Suprapubic skin (tissue), 4 donors: ENCODE measurements at regions not wholly inside any gene's neighbourhood (a gene's known extent, or its start where the extent isn't known, plus 50 kb on each side); places are given as distances from the start of the nearest gene placed in this dataset.
"Not testable (repeated sequence)": the region's sequence is repeated elsewhere in the genome, so short reads cannot be mapped to it uniquely, and the experiment has no call there.

ENCODE experiments used
- DNase-seq, 2 donors: peaks; one replicate each; pipeline ENCODE4 v3.0.0-alpha.2; 2019; ENCODE audit warnings: low spot score in 2 of 2
- H3K27ac ChIP-seq: fragments of 200-600 bp; sonication (generic); one replicate; pipeline ENCODE4 v1.5.1; 2019
- H3K27me3 ChIP-seq: fragments of 200-600 bp; sonication (generic); one replicate; pipeline ENCODE4 v1.5.1; 2019
- H3K36me3 ChIP-seq: fragments of 200-600 bp; sonication (generic); one replicate; pipeline ENCODE4 v1.5.1; 2019
- H3K4me1 ChIP-seq: fragments of 200-600 bp; sonication (generic); one replicate; pipeline ENCODE4 v1.5.1; 2019
- H3K4me3 ChIP-seq: fragments of 200-600 bp; sonication (generic); one replicate; pipeline ENCODE4 v1.5.1; 2019; ENCODE audit warnings: mild to moderate bottlenecking
- H3K9me3 ChIP-seq: fragments of 200-600 bp; sonication (generic); one replicate; pipeline ENCODE4 v1.5.1; 2019
- EP300 ChIP-seq: sonication (generic); formaldehyde crosslinking; IDR thresholded peaks from one replicate; pipeline ENCODE4 v1.6.1; 2017; ENCODE audit warnings: antibody characterized with exemption
- POLR2A ChIP-seq, 2 donors: fragments of 450-650 bp; IDR thresholded peaks; one replicate each; pipeline ENCODE4 v1.6.1; 2017; ENCODE audit warnings: antibody characterized with exemption in 2 of 2, mild to moderate bottlenecking in 2 of 2, moderate library complexity in 2 of 2
- POLR2AphosphoS5 ChIP-seq, 3 donors: sonication (generic); formaldehyde crosslinking; IDR thresholded peaks; one replicate each; pipeline ENCODE4 v1.6.1; 2017; ENCODE audit warnings: antibody characterized with exemption in 3 of 3
- WGBS: methylation state at CpG from one replicate; pipeline ENCODE4 v1.1.5; 2018; 5-methylcytosine and 5-hydroxymethylcytosine counted together
- TF ChIP-seq, protein P1 (sequence below), 2 donors: fragments of 200-600 bp in 1 of 2; fragments of 450-650 bp in 1 of 2; sonication (generic) in 1 of 2; IDR thresholded peaks; one replicate each; pipeline ENCODE4 v1.5.1; 2016 to 2019; ENCODE audit warnings: antibody characterized with exemption in 2 of 2, mild to moderate bottlenecking in 1 of 2, moderate library complexity in 1 of 2

GRCh38 chr12:77225373-77225772 lies 160.0 kb upstream of the E2F7 start:
- Histone ChIP-seq H3K9me3 (no peaks in the 10 kb centered on the region), H3K4me3 (no peak overlapping the region), H3K4me1 (peaks cover 7% of the 10 kb centered on the region), H3K36me3 (no peaks in the 10 kb centered on the region), H3K27ac (no peak overlapping the region), H3K27me3 (no peaks in the 10 kb centered on the region)
- no peak for DNase-seq
- TF ChIP-seq, protein P1, sequence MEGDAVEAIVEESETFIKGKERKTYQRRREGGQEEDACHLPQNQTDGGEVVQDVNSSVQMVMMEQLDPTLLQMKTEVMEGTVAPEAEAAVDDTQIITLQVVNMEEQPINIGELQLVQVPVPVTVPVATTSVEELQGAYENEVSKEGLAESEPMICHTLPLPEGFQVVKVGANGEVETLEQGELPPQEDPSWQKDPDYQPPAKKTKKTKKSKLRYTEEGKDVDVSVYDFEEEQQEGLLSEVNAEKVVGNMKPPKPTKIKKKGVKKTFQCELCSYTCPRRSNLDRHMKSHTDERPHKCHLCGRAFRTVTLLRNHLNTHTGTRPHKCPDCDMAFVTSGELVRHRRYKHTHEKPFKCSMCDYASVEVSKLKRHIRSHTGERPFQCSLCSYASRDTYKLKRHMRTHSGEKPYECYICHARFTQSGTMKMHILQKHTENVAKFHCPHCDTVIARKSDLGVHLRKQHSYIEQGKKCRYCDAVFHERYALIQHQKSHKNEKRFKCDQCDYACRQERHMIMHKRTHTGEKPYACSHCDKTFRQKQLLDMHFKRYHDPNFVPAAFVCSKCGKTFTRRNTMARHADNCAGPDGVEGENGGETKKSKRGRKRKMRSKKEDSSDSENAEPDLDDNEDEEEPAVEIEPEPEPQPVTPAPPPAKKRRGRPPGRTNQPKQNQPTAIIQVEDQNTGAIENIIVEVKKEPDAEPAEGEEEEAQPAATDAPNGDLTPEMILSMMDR (IDR thresholded peaks at IDR 0.05) = no peak
- TF ChIP-seq EP300 (no peak), POLR2A (IDR thresholded peaks at IDR 0.05) (no peak), POLR2AphosphoS5 (IDR thresholded peaks at IDR 0.05) (no peak)
- WGBS = 96% methylated on average over 4 of the region's 4 CpGs

DNA sequence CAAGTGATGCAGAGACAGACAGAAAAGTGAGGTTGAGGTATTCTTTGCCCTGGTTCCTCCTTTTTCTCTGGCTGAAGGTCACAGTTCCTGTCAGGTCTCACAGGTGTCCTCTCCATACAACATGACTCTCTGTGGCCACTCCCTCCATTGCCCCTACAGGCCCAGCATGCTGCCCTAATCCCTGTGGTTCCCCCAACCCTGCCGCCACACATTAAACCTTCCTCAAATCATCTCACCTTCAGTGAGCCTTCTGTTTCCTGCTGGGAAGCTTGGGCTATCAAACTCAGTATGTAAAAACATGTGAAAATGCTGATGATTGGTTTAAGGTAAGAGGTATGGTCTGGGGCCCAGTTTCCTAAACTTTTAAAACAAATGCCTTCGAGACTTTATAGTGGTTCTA lies 159.0 kb upstream of the E2F7 start:
- no peaks in the 10 kb centered on the region for H3K36me3 ChIP-seq

GRCh38 chr12:77222336-77222735 lies 157.0 kb upstream of the E2F7 start:
- Histone ChIP-seq H3K9me3 (no peaks in the 10 kb centered on the region), H3K27ac (no peak overlapping the region), H3K4me3 (no peak overlapping the region), H3K36me3 (no peaks in the 10 kb centered on the region), H3K4me1 (no peaks in the 10 kb centered on the region), H3K27me3 (no peaks in the 10 kb centered on the region)
- 98% methylated on average over 2 of the region's 2 CpGs for WGBS
- DNase-seq = no peak
- TF ChIP-seq POLR2AphosphoS5 (IDR thresholded peaks at IDR 0.05) (no peak), EP300 (no peak), POLR2A (IDR thresholded peaks at IDR 0.05) (no peak)
- TF ChIP-seq, protein P1 (IDR thresholded peaks at IDR 0.05) = no peak

More for the DNA sequence above, 159.0 kb upstream of the E2F7 start:
- Histone ChIP-seq H3K27ac (no peak overlapping the region), H3K27me3 (no peaks in the 10 kb centered on the region), H3K4me3 (no peak overlapping the region), H3K4me1 (no peaks in the 10 kb centered on the region), H3K9me3 (no peaks in the 10 kb centered on the region)
- DNase-seq = no peak
- WGBS = 87% methylated on average over 2 of the region's 2 CpGs
- TF ChIP-seq POLR2AphosphoS5 (IDR thresholded peaks at IDR 0.05) (no peak), POLR2A (IDR thresholded peaks at IDR 0.05) (no peak)
- TF ChIP-seq, protein P1 (IDR thresholded peaks at IDR 0.05) = no peak

GRCh38 chr12:77220586-77220985 lies 155.2 kb upstream of the E2F7 start:
- TF ChIP-seq, protein P1 (IDR thresholded peaks at IDR 0.05) = no peak
- no peak for TF ChIP-seq EP300
- TF ChIP-seq POLR2AphosphoS5 (IDR thresholded peaks at IDR 0.05) = no peak
- TF ChIP-seq POLR2A (IDR thresholded peaks at IDR 0.05) = no peak
- no peak for DNase-seq
- Histone ChIP-seq H3K9me3 (no peaks in the 10 kb centered on the region), H3K4me1 (no peaks in the 10 kb centered on the region), H3K36me3 (no peaks in the 10 kb centered on the region), H3K4me3 (no peak overlapping the region), H3K27ac (no peak overlapping the region), H3K27me3 (no peaks in the 10 kb centered on the region)
- WGBS = 40% methylated on average over 1 of the region's 1 CpG

DNA sequence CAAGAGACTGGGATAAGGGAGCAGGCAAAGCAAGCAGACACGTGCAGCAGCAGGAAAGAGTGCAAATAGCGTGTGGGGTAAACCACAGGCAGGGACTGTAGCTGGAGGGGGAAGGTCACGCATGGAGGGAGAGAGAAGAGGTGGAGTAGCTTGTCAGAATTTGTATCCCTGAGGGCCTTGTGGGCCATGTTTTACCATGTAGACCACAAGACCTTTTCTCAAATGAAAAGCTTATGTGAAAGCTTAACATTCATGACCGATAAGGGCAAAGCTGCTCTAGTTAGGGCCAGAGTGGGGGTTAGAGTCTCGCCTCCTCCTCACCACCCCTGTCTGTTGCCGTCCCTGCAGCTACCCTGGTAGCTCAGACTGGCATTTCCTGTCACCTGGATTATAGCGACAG lies 152.9 kb upstream of the E2F7 start:
- H3K36me3 ChIP-seq = no peaks in the 10 kb centered on the region
- no peak overlapping the region for H3K4me3 ChIP-seq
- TF ChIP-seq POLR2A (IDR thresholded peaks at IDR 0.05) = no peak
- TF ChIP-seq, protein P1 (IDR thresholded peaks at IDR 0.05) = no peak
- no peak for TF ChIP-seq POLR2AphosphoS5 (IDR thresholded peaks at IDR 0.05)
- TF ChIP-seq EP300 = no peak
- H3K4me1 ChIP-seq = no peaks in the 10 kb centered on the region
- 80% methylated on average over 7 of the region's 7 CpGs for WGBS
- H3K27me3 ChIP-seq = no peaks in the 10 kb centered on the region
- H3K27ac ChIP-seq = no peak overlapping the region
- no peak for DNase-seq
- no peaks in the 10 kb centered on the region for H3K9me3 ChIP-seq

GRCh38 chr12:77216136-77216535 lies 150.8 kb upstream of the E2F7 start:
- H3K4me3 ChIP-seq, H3K9me3 ChIP-seq, H3K4me1 ChIP-seq, H3K27me3 ChIP-seq, H3K36me3 ChIP-seq, H3K27ac ChIP-seq, DNase-seq: not testable (repeated sequence)
- WGBS = 84% methylated on average over 2 of the region's 2 CpGs
